K562 (cell line): ENCODE measurements at regions not wholly inside any gene's neighbourhood (a gene's known extent, or its start where the extent isn't known, plus 50 kb on each side); places are given as distances from the start of the nearest gene placed in this dataset.

Experiments
- ATAC-seq: fragments of 200-7000 bp; cut with Tn5 transposase; 3 replicates; pipeline ENCODE4 v1.9.1; 2020; ENCODE audit warnings: moderate library complexity
- BruUV-seq: library from RNA; stranded (reverse); fragments of 400-500 nt; replicated peaks from 2 replicates; lab custom pipeline; 2021; lab: Mats Ljungman, UMichigan
- CTCF ChIA-PET: fragments of 300-600 bp; formaldehyde crosslinking; extraction: SDS; loops from one replicate; lab custom pipeline; 2021; ENCODE audit warnings: low intra/inter-chr PET ratio; lab: Yijun Ruan, JAX
- POLR2A ChIA-PET: fragments of 300-600, 350-650 bp; sonication (Branson Sonifier 250); formaldehyde crosslinking; extraction: SDS; loops from one replicate; lab custom pipeline; 2021; ENCODE audit warnings: antibody characterized with exemption, inconsistent platforms; lab: Yijun Ruan, JAX
- DNase-seq, 4 experiments: peaks; one replicate each; pipeline versions ENCODE4 v3.0.0 to v3.0.0-alpha.2; 2011 to 2018; ENCODE audit warnings: low spot score in 3 of 4, mixed read lengths in 3 of 4; ENCODE audit errors: extremely low read depth in 1 of 4
- FAIRE-seq: peaks from 2 replicates; lab custom pipeline; 2011; peaks lifted over from hg19 to GRCh38; lab: Jason Lieb, UNC
- H2AFZ ChIP-seq: 2 replicates; pipeline ENCODE4 v1.6.0; 2011; ENCODE audit warnings: low read depth, low read length, control low read depth, inconsistent platforms
- H3K27ac ChIP-seq: fragments of 200-600 bp; 3 replicates; pipeline ENCODE4 v1.8.0; 2011; ENCODE audit warnings: low read depth, mild to moderate bottlenecking, control low read depth, inconsistent platforms, low read length, moderate library complexity, mixed read lengths; ENCODE audit errors: extremely low read depth
- H3K27me3 ChIP-seq, 2 experiments: fragments of 300-600 bp in 1 of 2; 2 replicates in 1 of 2; 3 replicates in 1 of 2; pipeline versions ENCODE4 v1.6.0 to v1.8.0; 2011; ENCODE audit warnings: inconsistent platforms in 2 of 2, low read length in 2 of 2, mild to moderate bottlenecking in 1 of 2, mixed read lengths in 1 of 2, moderate library complexity in 1 of 2; ENCODE audit not compliant: control insufficient read depth in 2 of 2, insufficient read depth in 2 of 2
- H3K36me3 ChIP-seq: fragments of 300-600 bp; 3 replicates; pipeline ENCODE4 v1.8.0; 2011; ENCODE audit warnings: mild to moderate bottlenecking, low read length, inconsistent platforms; ENCODE audit not compliant: control insufficient read depth, insufficient read depth
- H3K4me1 ChIP-seq, 2 experiments: fragments of 200-600 bp in 1 of 2; replicated peaks in 1 of 2; 2 replicates in 1 of 2; 3 replicates in 1 of 2; pipeline versions ENCODE4 v1.5.1 to v1.8.0; 2011; ENCODE audit warnings: inconsistent platforms in 2 of 2, low read length in 2 of 2, mild to moderate bottlenecking in 1 of 2, mixed read lengths in 1 of 2, moderate library complexity in 1 of 2; ENCODE audit not compliant: control insufficient read depth in 2 of 2, insufficient read depth in 2 of 2
- H3K4me2 ChIP-seq: 2 replicates; pipeline ENCODE4 v1.6.1; 2011; ENCODE audit warnings: low read length, control low read depth, inconsistent platforms, mixed read lengths; ENCODE audit not compliant: insufficient read depth
- H3K4me3 ChIP-seq: fragments of 200-600 bp; sonication (generic), shearing (Covaris generic); 2 replicates; pipeline ENCODE4 v1.5.1; 2016; ENCODE audit warnings: control low read depth, inconsistent platforms
- H3K79me2 ChIP-seq: fragments of 200-600 bp; 3 replicates; pipeline ENCODE4 v1.8.0; 2011; ENCODE audit warnings: low read length, inconsistent platforms; ENCODE audit not compliant: control insufficient read depth, insufficient read depth
- H3K9ac ChIP-seq, 2 experiments: 2 replicates each; pipeline versions ENCODE4 v1.6.0 to v1.6.1; 2011; ENCODE audit warnings: low read depth in 2 of 2, low read length in 2 of 2, control low read depth in 1 of 2, inconsistent platforms in 1 of 2, mild to moderate bottlenecking in 1 of 2, mixed read lengths in 1 of 2; ENCODE audit not compliant: insufficient read depth in 1 of 2
- H3K9me1 ChIP-seq: one replicate; pipeline ENCODE4 v1.6.0; 2011; ENCODE audit warnings: inconsistent platforms, mild to moderate bottlenecking, low read length, moderate library complexity; ENCODE audit not compliant: control insufficient read depth, insufficient read depth
- H3K9me3 ChIP-seq: replicated peaks from 2 replicates; pipeline ENCODE4 v1.5.1; 2011; ENCODE audit warnings: low read depth, low read length, inconsistent platforms; ENCODE audit not compliant: control insufficient read depth, insufficient read depth
- H4K20me1 ChIP-seq: replicated peaks from 2 replicates; pipeline ENCODE4 v1.6.1; 2011; ENCODE audit warnings: low read length, inconsistent platforms, mixed read lengths; ENCODE audit not compliant: control insufficient read depth, insufficient read depth
- CEBPG ChIP-seq, 3 experiments: fragments of 200-800 bp in 1 of 3; sonication (Bioruptor generic) in 1 of 3; sonication (generic) in 1 of 3; formaldehyde crosslinking in 1 of 3; IDR thresholded peaks in 2 of 3; conservative IDR thresholded peaks in 1 of 3; 2 replicates each; pipeline versions ENCODE4 v1.6.1 to v1.8.0; 2016 to 2022; ENCODE audit warnings: missing compliant biosample characterization in 2 of 3, missing genetic modification characterization in 2 of 3, mild to moderate bottlenecking in 1 of 3, missing genetic modification reagents in 1 of 3
- CXXC5 ChIP-seq: fragments of 250-450 bp; sonication (Bioruptor Pico); IDR thresholded peaks from 2 replicates; pipeline ENCODE4 v1.8.0; 2022; ENCODE audit warnings: inconsistent platforms, mild to moderate bottlenecking, moderate library complexity
- HMG20A ChIP-seq: fragments of 450-650 bp; formaldehyde crosslinking; conservative IDR thresholded peaks from 2 replicates; pipeline ENCODE4 v1.4.0; 2020; ENCODE audit warnings: mild to moderate bottlenecking, mixed read lengths
- HNRNPL ChIP-seq: fragments of 200-400 bp; formaldehyde crosslinking; IDR thresholded peaks from 2 replicates; pipeline ENCODE4 v1.6.1; 2017; ENCODE audit warnings: low read depth, mild to moderate bottlenecking, low read length
- HNRNPUL1 ChIP-seq: fragments of 200-400 bp; formaldehyde crosslinking; IDR thresholded peaks from 2 replicates; pipeline ENCODE4 v1.6.1; 2017; ENCODE audit warnings: low read length
- MEF2A ChIP-seq: IDR thresholded peaks from 2 replicates; pipeline ENCODE4 v1.6.1; 2011; ENCODE audit warnings: low read depth, mild to moderate bottlenecking, low read length, moderate library complexity; ENCODE audit not compliant: control insufficient read depth
- MLLT1 ChIP-seq, 2 experiments: fragments of 450-650 bp; IDR thresholded peaks; 2 replicates each; pipeline ENCODE4 v1.6.1; 2016
- NR3C1 ChIP-seq: sonication (generic); formaldehyde crosslinking; IDR thresholded peaks from 2 replicates; pipeline ENCODE4 v1.8.1; 2022; ENCODE audit warnings: missing genetic modification reagents
- OTX1 ChIP-seq: fragments of 450-650 bp; formaldehyde crosslinking; IDR thresholded peaks from 2 replicates; pipeline ENCODE4 v1.4.0; 2022; ENCODE audit warnings: mild to moderate bottlenecking
- RUNX1 ChIP-seq: sonication (generic); IDR thresholded peaks from 2 replicates; pipeline ENCODE4 v1.6.1; 2016; ENCODE audit warnings: antibody characterized with exemption, low read depth
- SP2 ChIP-seq: IDR thresholded peaks from 2 replicates; pipeline ENCODE4 v1.6.1; 2011; ENCODE audit warnings: mild to moderate bottlenecking, low read depth, low read length, moderate library complexity; ENCODE audit not compliant: poor library complexity, severe bottlenecking; ENCODE audit errors: extremely low read depth
- SREBF2 ChIP-seq: sonication (generic); formaldehyde crosslinking; IDR thresholded peaks from 2 replicates; pipeline ENCODE4 v1.4.0; 2020; ENCODE audit warnings: mild to moderate bottlenecking, missing genetic modification reagents
- SRSF3 ChIP-seq: fragments of 200-400 bp; formaldehyde crosslinking; IDR thresholded peaks from 2 replicates; pipeline ENCODE4 v1.6.1; 2016; ENCODE audit warnings: mild to moderate bottlenecking, low read length, moderate library complexity; ENCODE audit not compliant: insufficient read depth
- TCF3 ChIP-seq: sonication (generic); formaldehyde crosslinking; IDR thresholded peaks from 2 replicates; pipeline ENCODE4 v1.4.0; 2020; ENCODE audit warnings: mild to moderate bottlenecking, missing genetic modification reagents
- TRIM28 ChIP-seq: fragments of 450-650 bp; IDR thresholded peaks from 2 replicates; pipeline ENCODE4 v1.6.1; 2017
- ZMIZ1 ChIP-seq, 2 experiments: fragments of 150-350 bp in 1 of 2; IDR thresholded peaks; 2 replicates each; pipeline ENCODE4 v1.6.1; 2012 to 2016; ENCODE audit warnings: low read depth in 2 of 2, low read length in 2 of 2, mild to moderate bottlenecking in 1 of 2, moderate library complexity in 1 of 2
- ZNF124 ChIP-seq: sonication (generic); formaldehyde crosslinking; IDR thresholded peaks from 2 replicates; pipeline ENCODE4 v1.8.1; 2022; ENCODE audit warnings: missing genetic modification reagents
- ZNF23 ChIP-seq: fragments of 250-450 bp; sonication (Bioruptor Pico); IDR thresholded peaks from 2 replicates; pipeline ENCODE4 v1.4.0; 2020; ENCODE audit warnings: mild to moderate bottlenecking
- ZNF561 ChIP-seq: fragments of 450-650 bp; formaldehyde crosslinking; conservative IDR thresholded peaks from 2 replicates; pipeline ENCODE4 v1.4.0; 2020; ENCODE audit warnings: mild to moderate bottlenecking, moderate library complexity
- ZNF586 ChIP-seq: fragments of 450-650 bp; formaldehyde crosslinking; conservative IDR thresholded peaks from 2 replicates; pipeline ENCODE4 v1.4.0; 2020; ENCODE audit warnings: mild to moderate bottlenecking, moderate library complexity
- whole genome bisulfite sequencing: fragments of 100-300 bp; shearing (Covaris generic); methylation state at CpG from one replicate; pipeline ENCODE4 v1.1.6; 2016; ENCODE audit warnings: low coverage, mixed read lengths; ENCODE audit not compliant: insufficient coverage; ENCODE audit errors: missing lambda C conversion rate; 5-methylcytosine and 5-hydroxymethylcytosine counted together
- in situ Hi-C: fragments of 300-500 bp; cut with MboI; formaldehyde crosslinking; loops from 4 replicates; pipeline ENCODE4 v1.15.0; 2018; ENCODE audit warnings: inconsistent platforms, mixed read lengths
- intact Hi-C: fragments of 100-400 bp; cut with micrococcal nuclease; formaldehyde crosslinking; loops from 2 replicates; pipeline ENCODE4 v1.14.2; 2022

- TF ChIP-seq NR3C1 (CRISPR knock-in tag), result no peak
- no peak for TF ChIP-seq SP2
- TF ChIP-seq ZMIZ1 (IDR thresholded peaks at IDR 0.05; ENCODE audit: low read depth in 2 of 2, low read length in 2 of 2), result no peak
- no peak for TF ChIP-seq SRSF3
- no peak for TF ChIP-seq ZNF561 (CRISPR knock-in tag)
- no peak for TF ChIP-seq ZNF586
- TF ChIP-seq ZNF124 (CRISPR knock-in tag), result no peak
- TF ChIP-seq TRIM28, result no peak
- no peak for TF ChIP-seq TCF3 (CRISPR knock-in tag)
- TF ChIP-seq HNRNPUL1, result no peak
- TF ChIP-seq MLLT1 (IDR thresholded peaks at IDR 0.05), result no peak
- no peak for TF ChIP-seq CEBPG (CRISPR knock-in tag; IDR thresholded peaks at IDR 0.05)
- TF ChIP-seq CEBPG (tag; conservative IDR thresholded peaks at IDR 0.05 in 1 of 2, IDR thresholded peaks at IDR 0.05 in 1 of 2), result no peak
- no peak for TF ChIP-seq MEF2A
- TF ChIP-seq SREBF2 (CRISPR knock-in tag), result no peak
- TF ChIP-seq HNRNPL, result no peak
- no peak for TF ChIP-seq ZNF23 (CRISPR knock-in tag)
- no peak for TF ChIP-seq CXXC5 (CRISPR knock-in tag)
- no peak for TF ChIP-seq OTX1 (CRISPR knock-in tag)
- TF ChIP-seq HMG20A, result no peak
- no peak for TF ChIP-seq RUNX1
- in situ Hi-C loops (no loop called here), intact Hi-C loops (no loop called here)
- Histone ChIP-seq H3K79me2 (no peaks in the 10 kb centered on the region), H3K9me1 (no peaks in the 10 kb centered on the region), H3K4me3 (no peak overlapping the region), H2AFZ (no peak overlapping the region), H3K4me2 (no peak overlapping the region), H3K36me3 (no peaks in the 10 kb centered on the region), H3K27ac (no peak overlapping the region), H3K9ac (no peak overlapping the region), H3K4me1 (no peaks in the 10 kb centered on the region), H3K27me3 (no peaks in the 10 kb centered on the region), H3K9me3 (peaks cover 5% of the 10 kb centered on the region; the same call in 1 of the 2 replicates), H4K20me1 (no peaks in the 10 kb centered on the region)
- ATAC-seq (no peak), FAIRE-seq (no peak), DNase-seq (no peak)
- no TSS peak for BruUV-seq
- ChIA-PET POLR2A (no interaction called here), CTCF (no interaction called here)
- 2% methylated on average over 6 of the region's 6 CpGs for WGBS
Measured at GRCh38 chr1:177648731-177649265, 321.1 kb downstream of the SEC16B start.
